ENCODE measurements at regions not wholly inside any gene's neighbourhood (a gene's known extent, or its start where the extent isn't known, plus 50 kb on each side); places are given as distances from the start of the nearest gene placed in this dataset.

- no peak overlapping the region for H2BK15ac ChIP-seq (ENCODE audit: low read length)
- H3K4me2 ChIP-seq (ENCODE audit: insufficient read depth in 1 of 2, low read depth in 2 of 2, low read length in 2 of 2) = no peak overlapping the region
- no peak overlapping the region for H3K14ac ChIP-seq (ENCODE audit: insufficient read length)
- ChIA-PET POLR2A (ENCODE audit: partially characterized antibody) (no interaction called here), CTCF (ENCODE audit: partially characterized antibody) (interaction anchor here (0.8 to 5.6 kb wide), 3 partner anchors 227 to 231 kb away, joined by 3 to 107 read pairs (median 10); no protein-coding TSS in a partner anchor)
- H4K8ac ChIP-seq (ENCODE audit: extremely low read depth, insufficient read depth, low read length) = no peak overlapping the region
- no peaks in the 10 kb centered on the region for H3K27me3 ChIP-seq (replicated peaks in 1 of 4; ENCODE audit: control insufficient read depth in 3 of 4, extremely low read depth in 1 of 4, insufficient read depth in 3 of 4, low read length in 3 of 4)
- H3K9me3 ChIP-seq (ENCODE audit: insufficient read depth in 2 of 2, low read depth in 1 of 2, low read length in 1 of 2) = peaks cover 11 to 14% of the 10 kb centered on the region in 2 experiments
- DNase-seq (ENCODE audit: low read depth in 1 of 2, low spot score in 2 of 2) (no peak), FAIRE-seq (no peak)
- H3K27ac ChIP-seq (ENCODE audit: low read depth, low read length) = no peak overlapping the region
- H3K79me2 ChIP-seq (ENCODE audit: control insufficient read depth in 1 of 2, insufficient read depth in 2 of 2, low read length in 2 of 2) = no peaks in the 10 kb centered on the region
- no peak overlapping the region for H4K5ac ChIP-seq (ENCODE audit: insufficient read length, low read depth, low read length)
- H3K9ac ChIP-seq (replicated peaks in 1 of 4; ENCODE audit: extremely low read depth in 1 of 4, low read depth in 3 of 4, low read length in 3 of 4) = no peak overlapping the region
- H4K20me1 ChIP-seq (replicated peaks in 1 of 2; ENCODE audit: control insufficient read depth in 1 of 2, insufficient read depth in 2 of 2, low read length in 2 of 2) = no peaks in the 10 kb centered on the region
- H2BK12ac ChIP-seq (ENCODE audit: low read depth, low read length) = no peak overlapping the region
- no peaks in the 10 kb centered on the region for H3K79me1 ChIP-seq (ENCODE audit: low read depth, low read length)
- H2BK5ac ChIP-seq (ENCODE audit: low read depth, low read length) = no peak overlapping the region
- 95% methylated on average over 2 of the region's 2 CpGs; no CpG with 5 or more reads in 1 of the 2 experiments for WGBS, 2 experiments (ENCODE audit: extremely low coverage in 1 of 2, insufficient coverage in 1 of 2, insufficient read length in 1 of 2, insufficient replicate concordance in 2 of 2, low coverage in 1 of 2, low lambda C conversion rate in 2 of 2, missing lambda C conversion rate in 1 of 2)
- H3K36me3 ChIP-seq (ENCODE audit: control insufficient read depth in 2 of 4, insufficient read depth in 4 of 4, low read length in 3 of 4) = 0 out of 8 replicates have a peak, but pooled peaks cover 0 to 2% (median 1%) of the 10 kb centered on the region in 4 experiments
- no peak overlapping the region for H2BK120ac ChIP-seq (replicated peaks; ENCODE audit: low read depth, low read length)
- H2AFZ ChIP-seq (ENCODE audit: low read length) = no peak overlapping the region
- no peak overlapping the region for H3K4ac ChIP-seq (replicated peaks; ENCODE audit: insufficient read length, low read depth, low read length)
- no peak overlapping the region for H3K23ac ChIP-seq (ENCODE audit: insufficient read length)
- H4K91ac ChIP-seq (replicated peaks; ENCODE audit: insufficient read length, low read length) = no peak overlapping the region
- no peak overlapping the region for H3K56ac ChIP-seq (replicated peaks; ENCODE audit: insufficient read length, low read depth, low read length)
- H3K18ac ChIP-seq (ENCODE audit: extremely low read depth, low read length) = no peak overlapping the region
- H3K4me1 ChIP-seq (replicated peaks in 1 of 4; ENCODE audit: control insufficient read depth in 3 of 4, insufficient read depth in 4 of 4, low read length in 3 of 4) = peaks cover 0 to 3% (median 0%) of the 10 kb centered on the region in 4 experiments; a peak in 1 of 7 replicates
- no peak overlapping the region for H2BK20ac ChIP-seq (ENCODE audit: low read length)
- no peaks in the 10 kb centered on the region for H3K23me2 ChIP-seq (ENCODE audit: low read depth, low read length)
- H2AK5ac ChIP-seq (ENCODE audit: low read depth, low read length) = no peak overlapping the region
- H3K4me3 ChIP-seq (ENCODE audit: extremely low read depth in 1 of 4, insufficient read depth in 2 of 4, low read depth in 3 of 4, low read length in 4 of 4) = no peak overlapping the region
- no peak for TF ChIP-seq SIN3A (conservative IDR thresholded peaks at IDR 0.05 in 1 of 2, IDR thresholded peaks at IDR 0.05 in 1 of 2; ENCODE audit: low read depth in 1 of 2, low read length in 2 of 2)
- TF ChIP-seq NANOG (IDR thresholded peaks at IDR 0.05; ENCODE audit: insufficient read depth, low read depth, low read length, poor library complexity, severe bottlenecking) = no peak
- TF ChIP-seq ATF3 (IDR thresholded peaks at IDR 0.05; ENCODE audit: insufficient read depth, low read depth, low read length) = no peak
- TF ChIP-seq SAP30 (IDR thresholded peaks at IDR 0.05; ENCODE audit: insufficient read depth, insufficient replicate concordance, low read length) = no peak
- TF ChIP-seq TAF7 (optimal IDR thresholded peaks at IDR 0.05; ENCODE audit: borderline replicate concordance, low read depth, low read length) = no peak
These were observed 82.9 kb downstream of the DYNAP start for GRCh38 chr18:54673936-54674335.

Data from H1 (cell line).